B cell (primary cell): ENCODE measurements at regions not wholly inside any gene's neighbourhood (a gene's known extent, or its start where the extent isn't known, plus 50 kb on each side); places are given as distances from the start of the nearest gene placed in this dataset.

Source experiments
- CTCF ChIP-seq: fragments of 200-600 bp; IDR thresholded peaks from one replicate; pipeline ENCODE4 v1.8.0; 2022; ENCODE audit warnings: antibody characterized with exemption, mild to moderate bottlenecking
- EZH2 ChIP-seq: IDR thresholded peaks from 2 replicates; pipeline ENCODE4 v1.6.1; 2012; ENCODE audit warnings: borderline replicate concordance, low read depth, mild to moderate bottlenecking, moderate library complexity, low read length; ENCODE audit not compliant: insufficient read depth, poor library complexity, severe bottlenecking

GRCh38 chr7:68456469-68456868 lies 1141.8 kb upstream of the AUTS2 start:
- TF ChIP-seq CTCF (no peak), EZH2 (no peak)
